GM12878 (cell line): ENCODE measurements at regions not wholly inside any gene's neighbourhood (a gene's known extent, or its start where the extent isn't known, plus 50 kb on each side); places are given as distances from the start of the nearest gene placed in this dataset.

Experiments used
- ATAC-seq: fragments of 200-7000 bp; cut with Tn5 transposase; 3 replicates; pipeline ENCODE4 v1.9.1; 2020; ENCODE audit warnings: mild to moderate bottlenecking, moderate library complexity
- BruUV-seq: library from RNA; stranded (reverse); fragments of 400-500 nt; replicated peaks from 2 replicates; lab custom pipeline; 2021; lab: Mats Ljungman, UMichigan
- CTCF ChIA-PET: fragments of 300-600 bp; sonication (Branson Sonifier 250); formaldehyde crosslinking; extraction: SDS; loops from one replicate; lab custom pipeline; 2021; ENCODE audit warnings: inconsistent platforms; lab: Yijun Ruan, JAX
- POLR2A ChIA-PET: fragments of 350-600 bp; formaldehyde crosslinking; extraction: SDS; loops from one replicate; lab custom pipeline; 2021; ENCODE audit warnings: inconsistent platforms; lab: Charles Lee
- RAD21 ChIA-PET: fragments of 300-600 bp; sonication (Branson Sonifier 250); formaldehyde crosslinking; loops from one replicate; lab custom pipeline; 2023; ENCODE audit warnings: antibody characterized with exemption; ENCODE audit not compliant: unreplicated experiment; lab: Charles Lee
- SMC1A ChIA-PET: fragments of 300-600 bp; sonication (Branson Sonifier 250); formaldehyde crosslinking; loops from one replicate; lab custom pipeline; 2023; ENCODE audit not compliant: unreplicated experiment, uncharacterized antibody; lab: Charles Lee
- DNase-seq: peaks from one replicate; pipeline ENCODE4 v3.0.0-alpha.2; 2011; ENCODE audit warnings: low read depth, low spot score
- FAIRE-seq: peaks from 3 replicates; lab custom pipeline; 2011; peaks lifted over from hg19 to GRCh38; lab: Jason Lieb, UNC
- H2AFZ ChIP-seq: 2 replicates; pipeline ENCODE4 v1.6.0; 2011; ENCODE audit warnings: low read depth, low read length, control low read depth; ENCODE audit not compliant: control insufficient read depth
- H3K27ac ChIP-seq: 2 replicates; pipeline ENCODE4 v1.5.1; 2011; ENCODE audit warnings: control low read depth; ENCODE audit not compliant: control insufficient read depth, insufficient read depth
- H3K27me3 ChIP-seq, 2 experiments: replicated peaks in 1 of 2; 2 replicates each; pipeline versions ENCODE4 v1.6.0 to v1.6.1; 2011; ENCODE audit warnings: low read length in 1 of 2; ENCODE audit not compliant: control insufficient read depth in 2 of 2, insufficient read depth in 2 of 2
- H3K36me3 ChIP-seq, 2 experiments: 2 replicates each; pipeline ENCODE4 v1.5.1; 2011; ENCODE audit warnings: low read length in 1 of 2; ENCODE audit not compliant: control insufficient read depth in 2 of 2, insufficient read depth in 2 of 2
- H3K4me1 ChIP-seq: 2 replicates; pipeline ENCODE4 v1.6.1; 2011; ENCODE audit warnings: mild to moderate bottlenecking, low read length, moderate library complexity, mixed read lengths; ENCODE audit not compliant: control insufficient read depth, insufficient read depth
- H3K4me2 ChIP-seq: 2 replicates; pipeline ENCODE4 v1.6.0; 2011; ENCODE audit warnings: control low read depth; ENCODE audit not compliant: control insufficient read depth, insufficient read depth
- H3K4me3 ChIP-seq: fragments of 200-600 bp; sonication (generic); 2 replicates; pipeline ENCODE4 v1.5.1; 2016
- H3K79me2 ChIP-seq: 2 replicates; pipeline ENCODE4 v1.6.0; 2011; ENCODE audit warnings: low read length; ENCODE audit not compliant: control insufficient read depth, insufficient read depth
- H3K9ac ChIP-seq: 2 replicates; pipeline ENCODE4 v1.8.0; 2011; ENCODE audit warnings: low read length, control low read depth, mixed read lengths; ENCODE audit not compliant: control insufficient read depth, insufficient read depth
- H3K9me3 ChIP-seq: replicated peaks from 3 replicates; pipeline ENCODE4 v1.5.1; 2011; ENCODE audit warnings: mild to moderate bottlenecking, low read length; ENCODE audit not compliant: control insufficient read depth, insufficient read depth
- H4K20me1 ChIP-seq: 2 replicates; pipeline ENCODE4 v1.6.0; 2011; ENCODE audit not compliant: control insufficient read depth, insufficient read depth
- CHD2 ChIP-seq: IDR thresholded peaks from 2 replicates; pipeline ENCODE4 v1.6.1; 2011; ENCODE audit warnings: low read depth, low read length, improper control_type of control experiment, borderline replicate concordance
- ESRRA ChIP-seq: IDR thresholded peaks from 2 replicates; pipeline ENCODE4 v1.6.1; 2012; ENCODE audit warnings: mild to moderate bottlenecking, low read length, improper control_type of control experiment
- FOS ChIP-seq: IDR thresholded peaks from 3 replicates; pipeline ENCODE4 v1.6.1; 2011; ENCODE audit warnings: borderline replicate concordance; ENCODE audit not compliant: insufficient read length; ENCODE audit errors: extremely low read depth
- FOXM1 ChIP-seq: IDR thresholded peaks from 2 replicates; pipeline ENCODE4 v1.6.1; 2012; ENCODE audit warnings: low read depth, mild to moderate bottlenecking, inconsistent platforms, low read length, moderate library complexity
- NBN ChIP-seq: fragments of 450-650 bp; IDR thresholded peaks from 2 replicates; pipeline ENCODE4 v1.6.1; 2016
- NR2C2 ChIP-seq: IDR thresholded peaks from 2 replicates; pipeline ENCODE4 v1.6.1; 2011; ENCODE audit warnings: borderline replicate concordance, low read depth; ENCODE audit not compliant: control insufficient read depth, insufficient read length
- RCOR1 ChIP-seq: conservative IDR thresholded peaks from 2 replicates; pipeline ENCODE4 v1.6.1; 2012; ENCODE audit warnings: low read depth, low read length, improper control_type of control experiment
- RUNX3 ChIP-seq: IDR thresholded peaks from 2 replicates; pipeline ENCODE4 v1.6.1; 2012; ENCODE audit warnings: low read length, inconsistent platforms
- SP1 ChIP-seq: IDR thresholded peaks from one replicate; pipeline ENCODE4 v1.6.1; 2011; ENCODE audit warnings: low read depth, low read length
- SREBF2 ChIP-seq: IDR thresholded peaks from 2 replicates; pipeline ENCODE4 v1.6.1; 2012; ENCODE audit warnings: mild to moderate bottlenecking, low read length
- SUZ12 ChIP-seq: fragments of 200-600 bp; sonication (generic); IDR thresholded peaks from one replicate; pipeline ENCODE4 v1.6.1; 2018; ENCODE audit warnings: antibody characterized with exemption, mild to moderate bottlenecking; ENCODE audit not compliant: unreplicated experiment
- WGBS: methylation state at CpG from one replicate; pipeline ENCODE4 v1.1.6; 2016; ENCODE audit warnings: low lambda C conversion rate; ENCODE audit not compliant: insufficient replicate concordance, insufficient coverage; ENCODE audit errors: missing lambda C conversion rate; 5-methylcytosine and 5-hydroxymethylcytosine counted together
- in situ Hi-C: fragments of 300-500 bp; cut with MboI; formaldehyde crosslinking; loops from 9 replicates; pipeline ENCODE4 v1.14.3; 2018; ENCODE audit warnings: mixed read lengths
- intact Hi-C: fragments of 100-400 bp; cut with micrococcal nuclease; formaldehyde crosslinking; loops from one replicate; pipeline ENCODE4 v1.14.2; 2022; ENCODE audit not compliant: unreplicated experiment
- TF ChIP-seq, protein P1 (sequence below): IDR thresholded peaks from 2 replicates; pipeline ENCODE4 v1.6.1; 2011; ENCODE audit warnings: low read depth, low read length, improper control_type of control experiment, borderline replicate concordance
- TF ChIP-seq, protein P2 (sequence below): fragments of 450-650 bp; IDR thresholded peaks from 2 replicates; pipeline ENCODE4 v1.6.1; 2018; ENCODE audit warnings: mild to moderate bottlenecking, low read depth, moderate library complexity; ENCODE audit not compliant: partially characterized antibody
- TF ChIP-seq, protein P3 (sequence below): IDR thresholded peaks from 2 replicates; pipeline ENCODE4 v1.6.1; 2011; ENCODE audit warnings: mild to moderate bottlenecking, low read depth, low read length, moderate library complexity; ENCODE audit not compliant: insufficient replicate concordance
- TF ChIP-seq, protein P4 (sequence below): IDR thresholded peaks from 2 replicates; pipeline ENCODE4 v1.6.1; 2012; ENCODE audit warnings: low read length, inconsistent platforms
- TF ChIP-seq, protein P5 (sequence below): fragments of 450-650 bp; IDR thresholded peaks from 2 replicates; pipeline ENCODE4 v1.6.1; 2016; ENCODE audit warnings: mild to moderate bottlenecking

DNA sequence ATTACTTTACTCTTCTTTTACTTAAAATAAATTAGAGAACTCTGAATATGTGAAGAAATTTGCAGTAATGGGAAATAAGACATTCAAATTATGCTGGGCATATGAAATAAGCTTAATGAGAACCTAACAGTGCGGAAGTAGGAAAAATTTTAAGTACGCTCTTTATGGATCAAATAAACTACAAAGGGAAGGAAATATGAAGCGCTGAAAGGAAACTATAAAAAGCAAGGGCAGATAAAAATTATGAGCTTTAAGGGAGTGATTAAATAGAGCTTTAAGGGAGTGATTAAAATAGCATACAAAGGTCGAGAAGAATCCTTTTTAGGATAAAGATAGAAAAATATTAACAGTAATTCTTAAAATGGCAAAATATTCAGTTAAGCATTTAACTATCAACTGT, 118.3 kb upstream of the AADACL2 start:
- Histone ChIP-seq H3K4me3 (no peak overlapping the region), H3K27ac (no peak overlapping the region), H3K27me3 (no peaks in the 10 kb centered on the region), H4K20me1 (no peaks in the 10 kb centered on the region), H3K4me2 (no peak overlapping the region), H3K9ac (no peak overlapping the region), H3K36me3 (no peaks in the 10 kb centered on the region), H3K9me3 (no peaks in the 10 kb centered on the region), H3K4me1 (no peaks in the 10 kb centered on the region), H3K79me2 (no peaks in the 10 kb centered on the region), H2AFZ (no peak overlapping the region)
- FAIRE-seq, result no peak
- RAD21 ChIA-PET, result interaction anchor here (0.6 kb wide), 1 partner anchor 69 kb away, joined by 3 read pairs; no protein-coding TSS in a partner anchor
- 36% methylated on average over 4 of the region's 4 CpGs for WGBS
- intact Hi-C loops, result no loop called here
- BruUV-seq, result no TSS peak
- CTCF ChIA-PET, result interaction anchor here (0.8 kb wide), 1 partner anchor 147 kb away, joined by 5 read pairs; no protein-coding TSS in a partner anchor
- TF ChIP-seq SUZ12 (no peak), RCOR1 (no peak), ESRRA (no peak), FOS (no peak), RUNX3 (no peak), SREBF2 (no peak), NBN (no peak), FOXM1 (no peak), SP1 (no peak), CHD2 (no peak), NR2C2 (no peak)
- TF ChIP-seq, protein P1, sequence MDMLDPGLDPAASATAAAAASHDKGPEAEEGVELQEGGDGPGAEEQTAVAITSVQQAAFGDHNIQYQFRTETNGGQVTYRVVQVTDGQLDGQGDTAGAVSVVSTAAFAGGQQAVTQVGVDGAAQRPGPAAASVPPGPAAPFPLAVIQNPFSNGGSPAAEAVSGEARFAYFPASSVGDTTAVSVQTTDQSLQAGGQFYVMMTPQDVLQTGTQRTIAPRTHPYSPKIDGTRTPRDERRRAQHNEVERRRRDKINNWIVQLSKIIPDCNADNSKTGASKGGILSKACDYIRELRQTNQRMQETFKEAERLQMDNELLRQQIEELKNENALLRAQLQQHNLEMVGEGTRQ, result no peak
- TF ChIP-seq, protein P2, sequence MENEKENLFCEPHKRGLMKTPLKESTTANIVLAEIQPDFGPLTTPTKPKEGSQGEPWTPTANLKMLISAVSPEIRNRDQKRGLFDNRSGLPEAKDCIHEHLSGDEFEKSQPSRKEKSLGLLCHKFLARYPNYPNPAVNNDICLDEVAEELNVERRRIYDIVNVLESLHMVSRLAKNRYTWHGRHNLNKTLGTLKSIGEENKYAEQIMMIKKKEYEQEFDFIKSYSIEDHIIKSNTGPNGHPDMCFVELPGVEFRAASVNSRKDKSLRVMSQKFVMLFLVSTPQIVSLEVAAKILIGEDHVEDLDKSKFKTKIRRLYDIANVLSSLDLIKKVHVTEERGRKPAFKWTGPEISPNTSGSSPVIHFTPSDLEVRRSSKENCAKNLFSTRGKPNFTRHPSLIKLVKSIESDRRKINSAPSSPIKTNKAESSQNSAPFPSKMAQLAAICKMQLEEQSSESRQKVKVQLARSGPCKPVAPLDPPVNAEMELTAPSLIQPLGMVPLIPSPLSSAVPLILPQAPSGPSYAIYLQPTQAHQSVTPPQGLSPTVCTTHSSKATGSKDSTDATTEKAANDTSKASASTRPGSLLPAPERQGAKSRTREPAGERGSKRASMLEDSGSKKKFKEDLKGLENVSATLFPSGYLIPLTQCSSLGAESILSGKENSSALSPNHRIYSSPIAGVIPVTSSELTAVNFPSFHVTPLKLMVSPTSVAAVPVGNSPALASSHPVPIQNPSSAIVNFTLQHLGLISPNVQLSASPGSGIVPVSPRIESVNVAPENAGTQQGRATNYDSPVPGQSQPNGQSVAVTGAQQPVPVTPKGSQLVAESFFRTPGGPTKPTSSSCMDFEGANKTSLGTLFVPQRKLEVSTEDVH, result no peak
- TF ChIP-seq, protein P3, sequence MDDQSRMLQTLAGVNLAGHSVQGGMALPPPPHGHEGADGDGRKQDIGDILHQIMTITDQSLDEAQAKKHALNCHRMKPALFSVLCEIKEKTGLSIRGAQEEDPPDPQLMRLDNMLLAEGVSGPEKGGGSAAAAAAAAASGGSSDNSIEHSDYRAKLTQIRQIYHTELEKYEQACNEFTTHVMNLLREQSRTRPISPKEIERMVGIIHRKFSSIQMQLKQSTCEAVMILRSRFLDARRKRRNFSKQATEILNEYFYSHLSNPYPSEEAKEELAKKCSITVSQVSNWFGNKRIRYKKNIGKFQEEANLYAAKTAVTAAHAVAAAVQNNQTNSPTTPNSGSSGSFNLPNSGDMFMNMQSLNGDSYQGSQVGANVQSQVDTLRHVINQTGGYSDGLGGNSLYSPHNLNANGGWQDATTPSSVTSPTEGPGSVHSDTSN, result no peak
- TF ChIP-seq, protein P4, sequence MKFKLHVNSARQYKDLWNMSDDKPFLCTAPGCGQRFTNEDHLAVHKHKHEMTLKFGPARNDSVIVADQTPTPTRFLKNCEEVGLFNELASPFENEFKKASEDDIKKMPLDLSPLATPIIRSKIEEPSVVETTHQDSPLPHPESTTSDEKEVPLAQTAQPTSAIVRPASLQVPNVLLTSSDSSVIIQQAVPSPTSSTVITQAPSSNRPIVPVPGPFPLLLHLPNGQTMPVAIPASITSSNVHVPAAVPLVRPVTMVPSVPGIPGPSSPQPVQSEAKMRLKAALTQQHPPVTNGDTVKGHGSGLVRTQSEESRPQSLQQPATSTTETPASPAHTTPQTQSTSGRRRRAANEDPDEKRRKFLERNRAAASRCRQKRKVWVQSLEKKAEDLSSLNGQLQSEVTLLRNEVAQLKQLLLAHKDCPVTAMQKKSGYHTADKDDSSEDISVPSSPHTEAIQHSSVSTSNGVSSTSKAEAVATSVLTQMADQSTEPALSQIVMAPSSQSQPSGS, result no peak
- TF ChIP-seq, protein P5, sequence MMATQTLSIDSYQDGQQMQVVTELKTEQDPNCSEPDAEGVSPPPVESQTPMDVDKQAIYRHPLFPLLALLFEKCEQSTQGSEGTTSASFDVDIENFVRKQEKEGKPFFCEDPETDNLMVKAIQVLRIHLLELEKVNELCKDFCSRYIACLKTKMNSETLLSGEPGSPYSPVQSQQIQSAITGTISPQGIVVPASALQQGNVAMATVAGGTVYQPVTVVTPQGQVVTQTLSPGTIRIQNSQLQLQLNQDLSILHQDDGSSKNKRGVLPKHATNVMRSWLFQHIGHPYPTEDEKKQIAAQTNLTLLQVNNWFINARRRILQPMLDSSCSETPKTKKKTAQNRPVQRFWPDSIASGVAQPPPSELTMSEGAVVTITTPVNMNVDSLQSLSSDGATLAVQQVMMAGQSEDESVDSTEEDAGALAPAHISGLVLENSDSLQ, result no peak
- SMC1A ChIA-PET, result interaction anchor here (0.7 to 1.2 kb wide), 2 partner anchors 71 to 148 kb away, joined by 3 read pairs; no protein-coding TSS in a partner anchor
- POLR2A ChIA-PET, result interaction anchor here (0.6 kb wide), 1 partner anchor 9 kb away, joined by 4 read pairs; no protein-coding TSS in a partner anchor
- ATAC-seq, result no peak
- DNase-seq, result no peak
- in situ Hi-C loops, result no loop called here
